GM19025 (cell line): ENCODE measurements at regions not wholly inside any gene's neighbourhood (a gene's known extent, or its start where the extent isn't known, plus 50 kb on each side); places are given as distances from the start of the nearest gene placed in this dataset.

Experiments
- ATAC-seq: cut with Tn5 transposase; IDR thresholded peaks from one replicate; pipeline ENCODE4 v1.9.1; 2021; ENCODE audit warnings: mild to moderate bottlenecking, low read depth, moderate library complexity; ENCODE audit not compliant: unreplicated experiment

GRCh38 chr10:31647861-31648260 lies 280.8 kb downstream of the ARHGAP12 start:
- ATAC-seq: no peak

GRCh38 chr10:31646519-31646918 lies 282.1 kb downstream of the ARHGAP12 start:
- no peak for ATAC-seq

- ATAC-seq: no peak
Measured at GRCh38 chr10:31645786-31646185, 282.8 kb downstream of the ARHGAP12 start.

- no peak for ATAC-seq
Measured at GRCh38 chr10:31644931-31645633, 283.5 kb downstream of the ARHGAP12 start.

GRCh38 chr10:31642281-31642680 lies 286.4 kb downstream of the ARHGAP12 start:
- ATAC-seq: no peak

GRCh38 chr10:31635415-31636065 lies 293.1 kb downstream of the ARHGAP12 start:
- no peak for ATAC-seq

- ATAC-seq: no peak
Measured at GRCh38 chr10:31635009-31635408, 293.6 kb downstream of the ARHGAP12 start.

- ATAC-seq: no peak
Measured at GRCh38 chr10:31630861-31631567, 297.6 kb downstream of the ARHGAP12 start.

- no peak for ATAC-seq
Measured at GRCh38 chr10:31625566-31625965, 303.1 kb downstream of the ARHGAP12 start.

GRCh38 chr10:31624611-31625010 lies 304.0 kb downstream of the ARHGAP12 start:
- no peak for ATAC-seq

- no peak for ATAC-seq
Measured at GRCh38 chr10:31623947-31624346, 304.7 kb downstream of the ARHGAP12 start.

- ATAC-seq: no peak
Measured at GRCh38 chr10:31623466-31623865, 304.4 kb downstream of the ZEB1 start.

- ATAC-seq: no peak
Measured at GRCh38 chr10:31622978-31623377, 304.0 kb downstream of the ZEB1 start.

GRCh38 chr10:31621733-31622132 lies 302.7 kb downstream of the ZEB1 start:
- ATAC-seq: no peak

GRCh38 chr10:31620226-31621151 lies 301.5 kb downstream of the ZEB1 start:
- no peak for ATAC-seq

- no peak for ATAC-seq
Measured at GRCh38 chr10:31619531-31620061, 300.6 kb downstream of the ZEB1 start.

GRCh38 chr10:31618541-31619291 lies 299.7 kb downstream of the ZEB1 start:
- no peak for ATAC-seq

GRCh38 chr10:31617757-31618156 lies 298.7 kb downstream of the ZEB1 start:
- no peak for ATAC-seq

GRCh38 chr10:31617133-31617532 lies 298.1 kb downstream of the ZEB1 start:
- no peak for ATAC-seq

- ATAC-seq: no peak
Measured at GRCh38 chr10:31615129-31615528, 296.1 kb downstream of the ZEB1 start.
